MM.1S (cell line): ENCODE measurements at regions not wholly inside any gene's neighbourhood (a gene's known extent, or its start where the extent isn't known, plus 50 kb on each side); places are given as distances from the start of the nearest gene placed in this dataset.

ENCODE experiments used
- EZH2 ChIP-seq: fragments of 300-600 bp; sonication (generic); optimal IDR thresholded peaks from 2 replicates; pipeline ENCODE3; 2017; ENCODE audit warnings: low read depth, mild to moderate bottlenecking, antibody characterized with exemption, low read length, mixed read lengths
- TF ChIP-seq, protein P1 (sequence below): fragments of 300-600 bp; sonication (generic); IDR thresholded peaks from 2 replicates; pipeline ENCODE4 v1.5.1; 2016; ENCODE audit warnings: antibody characterized with exemption, low read length, mixed read lengths

- TF ChIP-seq, protein P1, sequence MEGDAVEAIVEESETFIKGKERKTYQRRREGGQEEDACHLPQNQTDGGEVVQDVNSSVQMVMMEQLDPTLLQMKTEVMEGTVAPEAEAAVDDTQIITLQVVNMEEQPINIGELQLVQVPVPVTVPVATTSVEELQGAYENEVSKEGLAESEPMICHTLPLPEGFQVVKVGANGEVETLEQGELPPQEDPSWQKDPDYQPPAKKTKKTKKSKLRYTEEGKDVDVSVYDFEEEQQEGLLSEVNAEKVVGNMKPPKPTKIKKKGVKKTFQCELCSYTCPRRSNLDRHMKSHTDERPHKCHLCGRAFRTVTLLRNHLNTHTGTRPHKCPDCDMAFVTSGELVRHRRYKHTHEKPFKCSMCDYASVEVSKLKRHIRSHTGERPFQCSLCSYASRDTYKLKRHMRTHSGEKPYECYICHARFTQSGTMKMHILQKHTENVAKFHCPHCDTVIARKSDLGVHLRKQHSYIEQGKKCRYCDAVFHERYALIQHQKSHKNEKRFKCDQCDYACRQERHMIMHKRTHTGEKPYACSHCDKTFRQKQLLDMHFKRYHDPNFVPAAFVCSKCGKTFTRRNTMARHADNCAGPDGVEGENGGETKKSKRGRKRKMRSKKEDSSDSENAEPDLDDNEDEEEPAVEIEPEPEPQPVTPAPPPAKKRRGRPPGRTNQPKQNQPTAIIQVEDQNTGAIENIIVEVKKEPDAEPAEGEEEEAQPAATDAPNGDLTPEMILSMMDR: no peak
- TF ChIP-seq EZH2: no peak
Observed at GRCh38 chr5:68557162-68557936, 341.8 kb downstream of the PIK3R1 start.
